Uterus (tissue), 2 donors: ENCODE measurements at regions not wholly inside any gene's neighbourhood (a gene's known extent, or its start where the extent isn't known, plus 50 kb on each side); places are given as distances from the start of the nearest gene placed in this dataset.

ENCODE experiments used
- CTCF ChIP-seq, 4 experiments: fragments of 200-600 bp in 2 of 4; fragments of 450-650 bp in 2 of 4; sonication (generic) in 2 of 4; IDR thresholded peaks; one replicate each; pipeline ENCODE4 v1.5.1; 2016 to 2019; ENCODE audit warnings: antibody characterized with exemption in 4 of 4, mild to moderate bottlenecking in 2 of 4, moderate library complexity in 1 of 4
- POLR2A ChIP-seq, 2 donors: fragments of 450-650 bp; IDR thresholded peaks; one replicate each; pipeline ENCODE4 v1.6.1; 2016; ENCODE audit warnings: antibody characterized with exemption in 2 of 2, mild to moderate bottlenecking in 1 of 2, moderate library complexity in 1 of 2

GRCh38 chr2:66852953-66853352 lies 418.0 kb downstream of the MEIS1 start:
- TF ChIP-seq CTCF (IDR thresholded peaks at IDR 0.05) (no peak), POLR2A (IDR thresholded peaks at IDR 0.05) (no peak)
